ENCODE measurements at regions not wholly inside any gene's neighbourhood (a gene's known extent, or its start where the extent isn't known, plus 50 kb on each side); places are given as distances from the start of the nearest gene placed in this dataset.

DNA sequence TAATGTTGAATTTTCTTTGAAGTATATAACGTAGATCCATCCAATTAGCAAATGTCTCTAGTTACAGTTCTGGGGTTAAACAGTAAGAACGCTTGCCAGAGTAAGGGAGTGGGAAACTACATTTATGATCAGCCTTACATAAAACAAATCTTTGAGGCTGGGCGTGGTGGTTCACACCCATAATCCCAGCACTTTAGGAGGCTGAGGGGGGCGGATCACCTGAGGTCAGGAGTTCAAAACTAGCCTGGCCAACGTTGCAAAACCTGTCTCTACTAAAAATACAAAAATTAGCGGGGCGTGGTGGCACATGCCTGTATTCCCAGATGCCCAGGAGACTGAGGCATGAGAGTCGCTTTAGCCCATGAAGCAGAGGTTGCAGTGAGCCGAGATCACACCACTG is 50.1 kb upstream of the GATM start:
- Histone ChIP-seq H3K36me3 (replicated peaks in 1 of 2) (no peaks in the 10 kb centered on the region), H3K4me1 (replicated peaks in 1 of 2) (peaks cover 0 to 7% of the 10 kb centered on the region in 2 donors), H3K4me3 (no peak overlapping the region), H3K27me3 (no peaks in the 10 kb centered on the region), H3K9me3 (replicated peaks in 1 of 3) (no peaks in the 10 kb centered on the region), H3K27ac (no peak overlapping the region)
- 79 to 85% (median 83%) methylated on average over 9 of the region's 9 CpGs for whole genome bisulfite sequencing, 4 donors
- TF ChIP-seq POLR2A (IDR thresholded peaks at IDR 0.05), result no peak
- TF ChIP-seq, protein P1, sequence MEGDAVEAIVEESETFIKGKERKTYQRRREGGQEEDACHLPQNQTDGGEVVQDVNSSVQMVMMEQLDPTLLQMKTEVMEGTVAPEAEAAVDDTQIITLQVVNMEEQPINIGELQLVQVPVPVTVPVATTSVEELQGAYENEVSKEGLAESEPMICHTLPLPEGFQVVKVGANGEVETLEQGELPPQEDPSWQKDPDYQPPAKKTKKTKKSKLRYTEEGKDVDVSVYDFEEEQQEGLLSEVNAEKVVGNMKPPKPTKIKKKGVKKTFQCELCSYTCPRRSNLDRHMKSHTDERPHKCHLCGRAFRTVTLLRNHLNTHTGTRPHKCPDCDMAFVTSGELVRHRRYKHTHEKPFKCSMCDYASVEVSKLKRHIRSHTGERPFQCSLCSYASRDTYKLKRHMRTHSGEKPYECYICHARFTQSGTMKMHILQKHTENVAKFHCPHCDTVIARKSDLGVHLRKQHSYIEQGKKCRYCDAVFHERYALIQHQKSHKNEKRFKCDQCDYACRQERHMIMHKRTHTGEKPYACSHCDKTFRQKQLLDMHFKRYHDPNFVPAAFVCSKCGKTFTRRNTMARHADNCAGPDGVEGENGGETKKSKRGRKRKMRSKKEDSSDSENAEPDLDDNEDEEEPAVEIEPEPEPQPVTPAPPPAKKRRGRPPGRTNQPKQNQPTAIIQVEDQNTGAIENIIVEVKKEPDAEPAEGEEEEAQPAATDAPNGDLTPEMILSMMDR (IDR thresholded peaks at IDR 0.05), result no peak
- intact Hi-C loops (cut with DNase I), result loop anchor here in 1 of 2 donors (5.0 kb wide), 1 partner anchor 184 kb away; no protein-coding TSS in a partner anchor
- no peak for DNase-seq

All from adrenal gland (tissue), 9 donors.